HL-60/S4 treated with phorbol 12-myristate 13-acetate at 8.2 ng/mL for 4 days and 3 days (cell line): ENCODE measurements at regions not wholly inside any gene's neighbourhood (a gene's known extent, or its start where the extent isn't known, plus 50 kb on each side); places are given as distances from the start of the nearest gene placed in this dataset.

Experiments
- in situ Hi-C: fragments of 300-500 bp; cut with MboI; formaldehyde crosslinking; loops from 2 replicates; pipeline ENCODE4 v1.15.0; 2022; ENCODE audit warnings: low sequenced_read_pairs

DNA sequence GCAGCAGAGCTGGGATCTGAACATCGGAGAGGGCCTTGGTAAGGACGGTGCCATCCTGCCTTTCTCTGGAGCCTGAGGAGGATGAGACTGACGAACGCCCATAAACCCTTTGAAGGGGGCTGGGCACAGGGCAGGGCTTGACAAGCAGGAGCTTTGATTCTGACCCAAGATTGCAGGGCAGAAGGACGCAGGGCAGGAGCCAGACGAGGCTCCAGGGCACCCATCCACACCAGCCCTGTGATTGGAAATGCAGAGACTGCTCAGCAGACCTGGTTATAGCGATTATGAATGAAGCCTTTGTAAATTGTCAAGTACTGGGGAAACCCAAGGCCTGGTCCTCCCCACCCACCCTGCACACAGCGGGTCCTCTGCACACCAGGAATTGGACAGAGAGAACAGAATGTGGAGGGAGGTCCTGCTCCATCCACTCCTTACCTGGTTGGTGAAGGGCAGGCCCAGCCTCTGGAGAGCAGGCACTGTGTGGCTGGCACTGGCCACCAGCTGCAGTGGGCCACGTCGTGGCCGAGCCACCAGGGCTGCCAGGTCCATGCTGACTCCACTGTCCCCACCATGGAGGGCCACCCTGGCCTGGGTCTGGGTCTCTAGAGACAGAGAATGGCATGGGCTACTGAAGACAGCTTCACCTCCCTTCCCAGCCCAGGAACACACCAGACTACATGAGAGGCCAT lies 68.8 kb downstream of the RMI2 start:
- in situ Hi-C loops = loop anchor here (25.0 kb wide), 1 partner anchor 298 kb away; no protein-coding TSS in a partner anchor

DNA sequence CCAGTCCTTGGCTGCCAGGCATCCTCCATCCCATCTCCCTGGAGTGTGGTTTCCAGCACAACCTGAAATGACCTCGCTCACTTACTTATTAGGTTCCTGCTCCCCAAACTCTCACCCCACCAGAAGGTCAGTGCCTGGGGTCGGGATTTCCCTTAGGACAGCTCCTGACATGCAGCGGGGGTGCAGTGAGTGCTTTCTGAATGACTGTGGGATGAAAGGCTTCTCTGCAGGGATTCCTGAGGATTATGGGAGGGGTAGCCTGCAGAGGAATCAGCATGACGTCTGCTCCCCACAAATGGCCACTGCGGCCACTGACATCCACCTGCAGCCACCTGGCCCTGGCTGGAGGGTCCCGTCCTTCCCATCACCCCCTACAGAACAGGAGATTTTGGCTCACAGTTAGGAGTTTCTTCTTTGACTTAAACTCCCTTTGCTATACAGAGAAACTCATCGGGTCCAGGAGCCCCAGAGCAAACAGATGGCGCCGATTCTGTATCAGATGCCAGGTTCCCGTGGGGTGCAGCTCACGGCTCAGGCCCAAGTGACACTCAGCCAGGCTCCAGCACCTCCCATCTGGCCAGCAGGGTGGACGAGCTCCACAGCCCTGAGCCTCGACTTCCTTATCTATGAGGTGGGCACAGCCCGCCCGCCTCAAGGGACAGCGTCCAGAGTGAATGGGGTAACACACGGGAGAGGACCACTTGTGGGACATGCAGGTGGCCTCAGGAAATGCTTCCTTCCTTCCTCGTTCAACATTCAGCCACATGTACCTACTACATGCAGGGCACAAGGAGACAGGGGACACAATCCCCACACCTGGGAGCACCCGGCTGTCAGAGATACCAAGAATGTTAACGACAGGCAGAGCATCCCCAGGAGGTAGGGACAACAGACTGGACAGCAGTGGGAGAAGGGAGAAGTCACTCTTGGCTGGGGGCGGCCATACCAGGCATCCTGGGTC lies 69.8 kb downstream of the RMI2 start:
- in situ Hi-C loops = loop anchor here (25.0 kb wide), 1 partner anchor 297 kb away; no protein-coding TSS in a partner anchor

DNA sequence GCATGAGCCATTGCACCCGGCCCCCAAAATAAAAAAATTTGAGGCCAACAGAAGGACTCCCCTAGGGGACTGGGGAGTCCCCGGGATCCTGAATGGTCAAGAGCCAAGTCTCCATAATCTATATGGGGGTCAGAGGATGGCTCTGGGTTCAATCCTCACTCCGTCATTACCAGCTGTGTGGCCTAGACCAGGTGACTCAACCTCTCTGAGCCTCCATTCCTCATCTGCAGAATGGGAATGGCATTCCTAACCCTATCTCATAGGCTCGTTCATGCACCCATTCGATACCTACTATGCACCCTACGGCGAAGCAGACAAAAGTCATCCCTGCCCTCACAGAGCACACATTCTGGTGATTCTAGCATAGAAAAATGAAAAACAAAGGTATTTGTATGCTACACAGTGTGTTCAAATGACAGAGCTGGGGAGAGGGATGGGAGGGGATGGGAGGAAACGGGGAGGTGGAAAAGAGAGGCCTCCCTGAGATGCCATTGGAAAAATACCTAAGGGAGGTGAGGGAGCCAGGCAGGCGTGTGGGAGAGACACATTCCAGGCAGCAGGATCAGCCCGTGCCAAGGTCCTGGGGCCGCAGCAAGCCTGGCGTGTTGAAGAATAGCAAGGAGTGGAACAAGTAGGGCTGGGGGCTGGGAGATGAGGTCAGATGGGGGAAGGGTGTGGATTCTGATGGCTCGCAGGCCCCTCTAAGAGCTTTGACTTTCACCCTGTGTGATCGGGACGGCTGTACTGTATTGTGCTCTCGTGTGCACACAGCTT lies 71.2 kb downstream of the RMI2 start:
- in situ Hi-C loops = loop anchor here (25.0 kb wide), 1 partner anchor 296 kb away; no protein-coding TSS in a partner anchor

DNA sequence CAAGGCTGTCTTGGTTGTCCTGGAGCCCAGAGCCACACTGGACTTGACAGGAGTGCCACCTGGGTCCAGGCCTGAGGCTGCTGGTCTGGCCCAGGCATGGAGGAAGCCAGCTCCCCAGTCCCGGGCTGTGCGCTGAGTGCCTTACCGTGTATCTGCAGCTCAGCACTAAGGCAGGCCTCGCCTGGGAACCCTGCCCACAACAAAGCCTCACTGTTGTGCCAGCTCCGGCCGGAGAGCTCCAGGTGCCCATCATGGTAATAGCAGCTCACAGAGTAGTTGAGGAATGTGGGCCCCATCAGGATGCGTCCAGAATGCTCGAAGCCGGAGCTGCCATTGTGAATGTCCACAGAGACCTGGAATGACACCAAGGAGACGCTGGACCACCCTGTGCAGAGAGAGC lies 72.2 kb downstream of the RMI2 start:
- in situ Hi-C loops = loop anchor here (25.0 kb wide), 1 partner anchor 295 kb away; no protein-coding TSS in a partner anchor

DNA sequence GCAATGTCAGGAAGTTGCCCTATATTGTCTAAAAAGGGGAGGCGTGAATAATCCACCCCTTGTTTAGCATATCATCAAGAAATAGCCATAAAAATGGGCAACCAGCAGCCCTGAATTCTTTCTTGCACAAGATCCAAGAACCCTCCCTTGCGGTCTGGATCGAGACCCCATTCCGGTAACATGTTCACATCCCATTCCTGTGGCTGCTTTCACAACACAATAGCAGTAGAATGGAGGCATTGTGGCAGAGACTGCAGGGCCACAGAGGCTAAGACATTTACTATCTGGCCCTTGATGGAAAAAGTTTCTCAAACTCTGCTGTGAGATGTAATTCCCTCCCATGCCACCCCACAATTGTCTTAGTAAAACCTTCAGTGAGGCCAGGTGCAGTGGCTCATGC lies 73.2 kb downstream of the RMI2 start:
- in situ Hi-C loops = loop anchor here (25.0 kb wide), 1 partner anchor 294 kb away; no protein-coding TSS in a partner anchor

DNA sequence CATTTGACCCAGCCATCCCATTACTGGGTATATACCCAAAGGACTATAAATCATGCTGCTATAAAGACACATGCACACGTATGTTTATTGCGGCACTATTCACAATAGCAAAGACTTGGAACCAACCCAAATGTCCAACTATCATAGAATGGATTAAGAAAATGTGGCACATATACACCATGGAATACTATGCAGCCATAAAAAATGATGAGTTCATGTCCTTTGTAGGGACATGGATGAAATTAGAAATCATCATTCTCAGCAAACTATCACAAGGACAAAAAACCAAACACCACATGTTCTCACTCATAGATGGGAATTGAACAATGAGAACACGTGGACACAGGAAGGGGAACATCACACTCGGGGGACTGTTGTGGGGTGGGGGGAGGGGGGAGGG lies 74.8 kb downstream of the RMI2 start:
- in situ Hi-C loops = loop anchor here (25.0 kb wide), 1 partner anchor 292 kb away; no protein-coding TSS in a partner anchor

DNA sequence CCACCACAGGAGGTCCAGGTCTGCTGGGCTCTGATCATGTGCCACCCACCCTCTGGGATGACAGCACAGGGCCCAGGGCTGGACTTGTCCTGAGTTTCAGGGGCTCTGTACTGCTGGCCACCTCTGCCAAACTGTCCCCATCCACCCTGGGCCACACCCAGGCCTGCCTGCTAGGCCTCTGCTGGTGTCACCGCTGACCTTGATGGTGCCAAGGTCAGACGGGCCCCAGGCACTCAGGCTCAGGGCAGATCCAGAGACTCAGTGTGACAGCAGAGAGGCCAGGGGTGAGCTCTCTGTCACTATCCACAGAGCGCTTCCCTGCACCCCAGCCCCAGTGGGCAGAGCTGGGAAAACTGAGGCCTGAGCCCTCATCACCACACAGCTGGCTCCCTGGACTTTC lies 75.6 kb downstream of the RMI2 start:
- in situ Hi-C loops = loop anchor here (25.0 kb wide), 1 partner anchor 291 kb away; no protein-coding TSS in a partner anchor

DNA sequence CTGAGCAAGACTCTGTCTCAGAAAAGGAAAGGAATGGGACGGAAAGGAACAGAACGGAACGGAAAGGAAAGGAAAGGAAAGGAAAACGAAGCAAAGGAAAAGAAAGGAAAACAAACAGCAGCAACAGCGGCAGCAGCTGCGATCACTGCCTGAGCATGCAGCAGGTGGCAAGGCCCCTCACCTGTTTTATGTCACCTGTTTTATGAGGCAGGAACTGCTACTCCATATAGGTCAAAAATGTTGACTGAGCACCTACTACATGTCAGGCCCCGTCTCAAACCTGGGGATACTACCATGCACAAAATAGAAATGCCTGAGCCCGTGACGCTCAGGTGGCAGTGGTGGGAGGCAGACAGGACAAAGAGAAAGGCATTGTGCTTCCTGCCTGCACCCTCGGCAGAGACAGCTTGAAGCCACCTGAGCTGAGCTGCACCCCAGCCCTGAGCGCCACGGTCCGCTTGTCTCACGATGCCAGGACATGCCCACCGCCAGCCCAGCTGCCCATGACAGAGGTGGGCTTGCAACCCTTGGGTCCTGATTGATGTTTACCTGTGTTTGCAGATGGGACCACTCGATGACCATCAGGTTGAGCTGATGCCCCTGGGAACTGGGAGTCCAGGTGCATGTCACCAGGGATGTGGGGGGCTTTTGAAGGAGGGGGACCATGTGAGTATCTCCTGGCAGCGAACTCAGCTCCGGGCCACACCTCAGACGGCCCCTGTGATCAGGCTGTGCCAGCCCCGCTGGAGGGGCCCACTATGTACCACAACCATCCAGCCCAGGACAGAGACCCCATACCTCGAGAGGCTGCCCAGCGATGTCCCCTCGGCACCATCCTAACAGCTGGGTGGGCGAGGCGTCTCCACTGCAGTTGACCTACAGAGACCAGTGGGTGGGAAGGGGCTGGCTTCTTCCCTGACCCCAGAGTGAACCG lies 77.4 kb downstream of the RMI2 start:
- in situ Hi-C loops = loop anchor here (25.0 kb wide), 1 partner anchor 290 kb away; no protein-coding TSS in a partner anchor

DNA sequence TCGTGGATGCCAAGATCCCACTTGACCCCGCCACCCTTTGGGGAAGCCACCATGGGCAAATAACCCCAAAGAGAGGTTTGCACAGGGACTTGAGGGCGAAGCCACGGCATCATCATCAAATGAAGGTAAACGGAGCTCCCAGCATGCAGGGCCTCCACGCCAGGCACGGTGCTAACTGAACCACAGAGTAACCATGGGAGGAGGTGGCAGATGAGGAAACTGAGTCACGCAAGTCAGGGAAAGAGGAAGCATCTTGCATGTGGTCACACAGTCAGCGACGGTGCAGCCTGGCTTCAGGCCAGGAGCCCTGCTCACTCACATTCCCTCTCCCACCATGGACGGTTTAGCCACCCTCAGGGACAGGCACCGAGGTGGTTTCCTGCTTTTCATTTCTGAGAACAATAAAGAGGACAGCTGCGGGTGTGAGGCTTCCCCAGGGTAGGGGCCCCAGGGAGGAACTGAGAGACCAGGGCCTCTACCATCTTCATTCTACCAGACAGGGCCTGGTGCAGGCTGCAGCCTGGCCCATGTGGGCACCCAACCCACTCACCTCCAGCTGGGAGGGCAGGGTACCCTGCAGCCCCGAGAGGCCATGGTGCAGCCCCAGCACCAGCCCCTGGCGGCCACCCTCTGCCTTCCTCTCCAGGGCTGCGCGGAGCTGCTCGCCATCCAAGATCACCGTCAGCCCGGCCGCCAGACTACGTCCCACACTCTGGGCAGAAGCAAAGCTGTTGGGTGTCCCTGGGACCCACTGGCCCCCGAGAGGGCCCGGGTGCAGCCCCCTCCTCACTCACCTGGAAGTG lies 78.3 kb downstream of the RMI2 start:
- in situ Hi-C loops = loop anchor here (25.0 kb wide), 1 partner anchor 289 kb away; no protein-coding TSS in a partner anchor

DNA sequence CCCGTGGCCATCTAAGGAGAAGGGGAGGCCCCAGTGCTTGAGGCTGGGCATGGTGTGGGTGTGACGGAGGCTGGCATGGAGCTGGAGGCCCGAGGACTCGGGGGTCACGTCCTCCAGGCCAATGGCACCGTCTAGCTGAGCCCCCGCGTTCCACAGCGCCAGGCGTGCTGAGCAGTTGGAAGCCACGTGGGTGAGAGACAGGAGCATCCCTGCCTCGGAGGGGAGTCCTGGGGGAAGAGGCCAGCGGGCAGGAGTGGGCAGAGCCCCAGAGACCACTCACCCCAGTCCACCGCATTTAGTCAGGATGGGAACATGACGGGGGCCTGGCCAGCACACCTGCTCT lies 78.8 kb downstream of the RMI2 start:
- in situ Hi-C loops = loop anchor here (25.0 kb wide), 1 partner anchor 288 kb away; no protein-coding TSS in a partner anchor

DNA sequence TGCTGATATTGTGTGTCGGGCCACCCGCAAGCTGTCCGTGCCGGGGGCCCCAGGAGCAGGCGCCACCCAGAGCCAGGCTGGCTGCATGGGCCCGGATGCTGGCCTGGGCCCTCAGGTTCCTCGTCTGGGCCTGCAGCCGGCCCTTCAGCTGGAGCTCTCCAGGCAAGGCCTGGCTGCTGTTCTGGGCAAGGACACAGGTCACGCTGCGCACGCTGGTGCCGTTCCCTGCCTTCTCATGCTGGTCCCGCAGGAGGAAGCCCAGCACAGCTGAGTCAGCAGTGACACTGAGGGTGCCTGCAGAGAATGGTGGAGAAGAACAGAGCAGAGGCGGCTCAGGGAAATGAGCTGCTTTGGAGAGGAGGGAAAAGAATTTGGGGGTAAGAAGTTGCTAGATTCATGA lies 79.9 kb downstream of the RMI2 start:
- in situ Hi-C loops = no loop called here

DNA sequence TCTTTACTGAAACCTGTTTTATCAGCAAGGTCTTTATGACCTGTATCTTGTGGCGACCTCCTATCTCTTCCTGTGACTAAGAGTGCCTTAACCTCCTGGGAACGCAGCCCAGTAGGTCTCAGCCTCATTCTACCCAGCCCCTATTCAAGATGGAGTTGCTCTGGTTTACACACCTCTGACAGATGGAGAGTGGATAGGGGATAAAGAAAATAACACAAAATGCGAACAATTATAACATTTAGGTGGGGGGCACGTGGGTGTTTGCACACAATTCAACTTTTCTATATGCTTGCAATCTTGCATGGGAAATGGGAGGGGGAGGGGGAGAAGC lies 83.3 kb downstream of the RMI2 start:
- in situ Hi-C loops = no loop called here

DNA sequence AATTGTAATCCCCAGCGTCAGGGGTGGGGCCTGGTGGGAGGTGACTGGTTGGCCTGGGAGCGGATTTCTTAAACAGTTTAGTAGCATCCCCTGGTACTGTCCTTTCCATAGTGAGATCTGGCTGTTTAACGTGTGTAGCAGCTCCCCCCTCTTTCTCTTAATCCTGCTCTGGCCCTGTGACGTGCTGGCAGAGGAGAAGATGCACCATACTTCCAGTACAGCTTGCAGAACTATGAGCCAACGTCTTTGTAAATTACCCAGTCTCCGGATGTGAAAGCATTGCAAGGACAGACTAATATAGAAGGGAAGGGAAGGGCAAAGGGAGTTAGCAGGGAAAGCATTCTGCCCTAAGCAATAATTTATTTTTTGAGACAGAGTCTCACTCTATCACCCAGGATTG lies 83.9 kb downstream of the RMI2 start:
- in situ Hi-C loops = no loop called here

DNA sequence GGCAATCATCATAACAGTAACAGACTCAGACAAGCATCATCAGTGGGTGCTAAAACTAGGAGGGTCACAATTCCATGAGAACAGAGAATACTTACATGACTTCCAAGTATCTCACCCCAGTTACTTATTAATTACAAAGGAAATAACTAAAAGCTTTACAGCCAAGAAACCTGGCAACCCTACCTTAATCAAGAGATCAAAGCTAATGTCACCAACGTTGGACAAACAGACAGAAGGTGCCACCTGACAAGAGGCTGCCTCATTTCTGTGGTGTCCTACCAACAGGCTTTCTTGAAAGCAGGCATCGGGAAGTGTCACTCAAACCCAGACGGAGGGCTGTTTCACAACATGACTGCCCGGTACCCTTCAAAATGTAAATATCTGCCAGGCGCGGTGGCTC lies 84.6 kb downstream of the RMI2 start:
- in situ Hi-C loops = no loop called here

DNA sequence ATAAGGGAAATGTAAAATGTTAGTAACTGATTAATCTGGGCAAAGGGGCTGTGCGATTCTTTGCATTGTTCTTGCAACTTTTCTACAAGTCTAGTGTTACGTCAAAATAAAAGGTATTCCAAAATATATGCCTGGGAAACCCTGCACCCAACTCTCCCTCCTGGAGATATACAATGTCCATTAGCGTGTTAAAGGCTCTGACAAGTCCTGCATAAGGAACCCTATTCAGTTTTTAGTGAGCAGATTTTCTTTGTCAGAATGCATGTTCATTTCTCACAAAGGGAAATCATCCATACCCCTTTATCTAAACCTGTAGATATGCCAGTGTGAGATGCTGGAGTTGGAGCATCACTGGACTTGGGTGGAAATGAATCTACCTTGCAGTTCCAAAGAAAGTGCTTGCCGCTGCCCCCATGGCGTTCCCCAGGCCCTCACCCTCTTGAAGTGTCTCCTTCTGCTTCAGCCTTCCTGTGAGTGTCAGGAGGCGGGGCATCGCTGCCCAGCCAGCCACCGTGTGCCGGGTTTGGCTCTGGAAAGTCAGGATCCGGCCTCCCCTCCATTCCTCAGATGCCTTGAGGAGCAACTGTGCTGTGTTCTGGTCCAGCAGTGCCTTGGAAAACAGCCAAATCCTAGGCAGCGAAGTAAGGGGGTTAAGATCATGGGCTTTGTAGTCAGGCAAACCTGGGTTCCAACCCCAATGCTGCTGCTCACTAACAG lies 85.5 kb downstream of the RMI2 start:
- in situ Hi-C loops = no loop called here

DNA sequence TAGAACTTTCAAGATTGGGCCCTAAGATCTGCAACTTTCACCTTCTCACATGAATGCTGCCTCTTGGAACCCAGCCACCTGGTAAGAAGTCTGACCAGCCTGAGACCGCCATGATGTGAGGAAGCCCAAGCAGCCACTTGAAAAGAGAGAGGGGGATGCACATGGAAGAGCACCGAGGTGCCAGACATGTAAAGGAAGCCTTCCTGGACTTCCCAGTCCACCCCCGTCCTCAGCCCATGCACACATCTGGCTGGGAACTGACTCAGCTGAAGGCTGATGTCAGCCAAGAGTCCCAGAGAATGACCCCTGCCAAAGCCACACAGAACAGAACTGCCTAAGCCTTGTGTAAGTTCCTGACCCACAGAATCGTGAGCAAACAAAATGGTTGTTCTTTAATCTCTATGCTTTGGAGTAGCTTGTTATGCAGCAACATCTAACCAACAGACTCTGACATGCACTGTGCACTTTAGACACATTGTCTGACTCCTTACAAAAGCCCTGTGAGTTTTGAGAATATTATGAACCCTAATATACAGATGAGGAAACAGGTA lies 86.7 kb downstream of the RMI2 start:
- in situ Hi-C loops = no loop called here

DNA sequence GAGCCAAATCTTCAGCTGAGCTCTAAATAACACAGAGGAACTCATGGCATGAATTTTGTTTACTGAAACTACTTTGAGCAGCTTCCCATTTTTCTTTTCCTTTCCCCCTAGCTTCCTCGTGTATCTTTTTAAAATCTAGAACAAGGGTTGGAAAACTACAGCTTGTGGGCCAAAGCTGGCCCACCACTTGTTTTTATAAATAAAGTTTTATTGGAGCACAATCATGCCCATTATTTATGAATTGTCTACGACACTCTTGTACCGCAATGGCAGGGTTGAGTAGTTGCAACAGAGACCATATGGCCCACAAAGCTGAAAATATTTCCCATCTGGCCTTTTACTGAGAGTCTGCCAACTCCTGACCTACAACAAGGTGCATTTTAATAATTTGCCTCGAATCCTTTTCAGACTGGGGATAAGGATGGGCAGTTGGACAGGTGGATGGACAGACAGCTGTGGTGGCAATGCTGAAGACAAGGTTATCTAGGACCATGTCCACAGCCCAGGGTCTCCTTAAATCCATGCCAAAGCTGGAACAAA lies 87.7 kb downstream of the RMI2 start:
- in situ Hi-C loops = no loop called here

DNA sequence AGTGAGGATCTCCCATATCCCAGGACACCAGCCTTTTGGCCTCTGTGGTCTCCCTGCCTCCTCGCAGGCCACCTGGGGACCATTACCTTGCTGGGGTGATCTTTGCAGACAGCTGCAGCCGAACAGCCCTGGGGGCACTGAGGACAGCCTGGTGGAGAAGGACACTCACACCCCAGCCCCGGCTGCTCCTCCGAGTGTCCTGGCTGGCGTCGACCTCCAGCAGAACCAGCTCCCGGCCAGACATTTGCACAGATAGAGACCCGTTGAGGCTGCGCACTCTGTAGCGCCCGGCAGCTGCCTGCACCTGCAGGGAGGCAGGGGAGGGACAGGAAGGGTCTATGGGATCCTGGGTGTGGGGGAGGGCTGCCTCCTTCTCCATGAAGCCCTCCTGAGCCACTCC lies 90.3 kb downstream of the RMI2 start:
- in situ Hi-C loops = no loop called here
